Head of caudate nucleus (tissue), 42 donors: ENCODE measurements at regions not wholly inside any gene's neighbourhood (a gene's known extent, or its start where the extent isn't known, plus 50 kb on each side); places are given as distances from the start of the nearest gene placed in this dataset.
A peak's percentile ranks its signal among the peaks of the same experiment; 100 is the strongest.
"Not testable (repeated sequence)": the region's sequence is repeated elsewhere in the genome, so short reads cannot be mapped to it uniquely, and the experiment has no call there.

Source experiments
- DNase-seq, 42 donors: peaks; one replicate each; pipeline versions ENCODE4 v3.0.0 to v3.0.0-alpha.2; 2020 to 2021; ENCODE audit warnings: mixed read lengths in 7 of 42
- intact Hi-C: fragments of 100-400 bp; cut with DNase I; formaldehyde crosslinking; loops from one replicate; pipeline ENCODE4 v1.15.0; 2022

DNA sequence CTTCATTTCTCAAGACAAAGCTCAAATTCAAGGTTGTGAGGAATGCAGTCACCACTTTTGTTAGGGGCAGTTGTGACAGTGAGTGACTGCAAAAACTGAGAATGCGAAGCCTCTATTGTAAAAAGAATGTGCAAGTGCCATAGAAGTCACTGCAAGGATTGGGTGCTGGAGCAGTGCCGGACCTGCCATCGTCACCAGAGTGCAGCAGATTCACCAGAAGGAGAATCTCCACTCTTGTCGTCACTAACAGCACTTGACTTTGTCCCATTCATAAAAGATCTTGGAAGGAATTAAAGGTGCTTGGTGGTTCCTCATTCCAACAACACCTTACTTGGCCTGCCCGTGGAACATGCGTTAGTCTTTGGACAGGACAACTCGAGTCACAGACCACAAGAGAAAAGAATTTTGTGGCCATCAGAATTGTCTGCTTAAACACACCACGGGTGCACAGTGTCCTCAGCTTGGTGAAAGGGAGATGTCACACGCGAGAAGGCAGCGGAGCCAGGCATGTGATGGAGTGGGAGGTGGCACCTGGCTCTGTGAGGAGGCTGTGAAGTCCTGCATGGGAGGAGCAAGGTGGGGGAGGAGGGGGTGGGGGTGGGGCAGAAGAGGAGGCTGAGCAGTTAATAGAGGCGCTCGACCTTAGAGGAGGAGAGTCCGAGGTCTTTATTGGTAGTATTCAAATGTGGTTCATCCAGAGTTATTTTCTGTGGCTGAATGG is 100.9 kb upstream of the SPDYE9 start:
- DNase-seq, intact Hi-C loops: not testable (repeated sequence)

DNA sequence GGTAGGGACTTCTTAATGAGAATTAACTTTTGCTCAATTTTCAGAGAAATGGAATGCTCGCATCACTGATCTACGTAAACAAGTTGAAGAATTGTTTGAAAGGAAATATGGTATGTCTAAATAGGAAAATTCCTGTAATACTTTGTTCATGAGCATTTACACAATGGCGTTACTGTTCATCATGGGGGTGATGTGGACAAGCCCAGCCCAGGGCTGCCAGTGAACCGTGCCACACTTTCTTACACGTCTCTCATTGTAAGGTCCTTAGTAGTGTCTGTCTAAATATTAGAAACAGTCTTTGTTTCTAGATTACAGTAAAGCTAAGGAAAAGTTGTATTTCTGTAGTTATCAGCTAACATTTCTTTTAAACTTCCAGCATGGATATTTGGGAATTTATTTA is 91.0 kb upstream of the SPDYE9 start:
- intact Hi-C loops, DNase-seq: not testable (repeated sequence)

DNA sequence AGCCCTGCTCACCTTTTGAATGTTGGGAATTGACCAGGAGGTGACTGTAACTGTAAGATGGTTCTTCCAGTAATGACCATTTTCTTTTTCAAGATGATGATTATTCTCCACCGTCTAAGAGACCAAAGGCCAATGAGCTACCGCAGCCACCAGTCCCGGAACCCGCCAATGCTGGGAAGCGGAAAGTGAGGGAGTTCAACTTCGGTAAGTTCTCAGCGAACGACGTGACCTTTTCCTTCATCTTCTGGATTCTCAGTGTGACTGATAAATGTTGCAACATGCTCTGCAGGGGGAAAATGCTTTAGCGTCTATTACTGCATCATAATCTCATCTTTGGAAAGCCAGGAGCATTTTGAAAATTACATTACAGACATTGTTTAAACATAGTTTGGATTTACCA is 89.5 kb upstream of the SPDYE9 start:
- DNase-seq, intact Hi-C loops: not testable (repeated sequence)

DNA sequence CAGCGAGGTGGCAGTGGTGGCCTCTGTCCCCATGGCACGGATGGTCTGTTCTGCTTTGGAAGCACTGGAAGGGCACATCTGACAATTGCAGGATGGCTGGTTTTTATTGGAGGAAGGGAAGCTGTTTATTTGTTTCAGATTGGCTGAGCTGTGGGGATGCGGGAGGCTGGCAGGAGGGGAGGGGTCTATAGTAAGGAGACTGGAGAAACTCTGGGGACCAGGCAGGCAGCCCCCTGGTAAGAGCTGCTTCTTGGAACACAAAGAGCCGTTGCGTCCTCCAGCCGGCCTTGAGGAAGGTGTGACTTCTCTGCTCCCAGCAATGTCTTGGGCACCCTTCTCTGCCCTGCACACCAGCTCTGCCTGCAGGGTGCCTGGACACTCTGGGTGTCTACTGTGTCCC is 85.1 kb upstream of the SPDYE9 start:
- DNase-seq = peak in 6 of 42 donors; percentile 6 to 38 (median 16)
- intact Hi-C loops = not testable (repeated sequence)

DNA sequence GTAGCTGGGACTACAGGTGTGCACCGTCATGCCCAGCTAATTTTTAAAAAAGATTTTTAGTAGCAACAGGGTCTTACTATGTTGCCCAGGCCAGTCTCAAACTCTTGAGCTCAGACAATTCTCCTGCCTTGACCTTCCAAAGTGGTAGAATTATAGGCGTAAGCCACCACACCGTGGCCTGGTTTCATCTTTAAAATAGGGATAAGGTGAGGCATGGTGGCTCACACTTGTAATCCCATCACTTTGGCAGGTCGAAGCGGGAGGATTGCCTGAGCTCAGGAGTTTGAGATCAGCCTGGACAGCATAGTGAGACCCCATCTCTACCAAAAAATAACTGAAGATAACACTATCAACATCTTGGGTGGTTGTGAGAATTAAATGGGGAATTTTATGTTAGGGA is 84.6 kb upstream of the SPDYE9 start:
- intact Hi-C loops = not testable (repeated sequence)

DNA sequence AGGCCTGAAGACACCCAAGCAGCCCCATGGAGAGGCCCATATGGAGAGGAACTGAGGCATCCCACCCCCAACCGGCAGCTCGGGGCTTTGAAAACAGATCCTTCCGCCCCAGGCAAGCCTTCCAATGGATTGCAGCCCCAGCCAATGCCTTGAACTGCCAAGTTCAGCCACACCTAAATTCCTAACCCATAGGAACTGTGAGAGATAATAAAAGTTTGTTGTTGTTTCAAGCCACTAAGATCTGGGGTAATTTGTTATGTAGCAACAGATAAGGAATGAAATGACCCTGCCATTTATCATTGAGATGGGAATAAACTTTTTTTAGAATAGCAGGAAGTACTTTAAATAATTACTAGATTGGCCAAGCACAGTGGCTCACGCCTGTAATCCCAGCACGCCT is 80.3 kb upstream of the SPDYE9 start:
- DNase-seq, intact Hi-C loops: not testable (repeated sequence)

More for the DNA sequence above, 84.6 kb upstream of the SPDYE9 start:
- peak in 1 of 42 donors; percentile 3 for DNase-seq

DNA sequence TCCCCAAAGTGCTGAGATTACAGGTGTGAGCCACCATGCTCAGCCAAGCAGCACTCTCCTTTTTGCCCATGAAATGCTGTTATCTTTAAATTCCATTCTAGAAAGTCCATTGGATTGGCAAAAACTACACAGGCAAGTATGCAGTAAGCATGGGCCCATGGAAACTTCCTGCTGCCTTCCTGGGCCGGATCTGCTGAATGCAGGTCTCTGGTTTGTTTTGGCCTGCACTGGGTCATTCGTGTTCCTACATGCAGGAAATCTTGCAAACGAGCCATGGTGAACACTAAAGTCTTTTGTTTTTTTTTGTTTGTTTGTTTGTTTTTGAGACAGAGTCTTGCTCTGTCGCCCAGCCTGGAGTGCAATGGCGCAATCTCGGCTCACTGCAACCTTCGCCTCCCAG is 76.8 kb upstream of the SPDYE9 start:
- DNase-seq, intact Hi-C loops: not testable (repeated sequence)

DNA sequence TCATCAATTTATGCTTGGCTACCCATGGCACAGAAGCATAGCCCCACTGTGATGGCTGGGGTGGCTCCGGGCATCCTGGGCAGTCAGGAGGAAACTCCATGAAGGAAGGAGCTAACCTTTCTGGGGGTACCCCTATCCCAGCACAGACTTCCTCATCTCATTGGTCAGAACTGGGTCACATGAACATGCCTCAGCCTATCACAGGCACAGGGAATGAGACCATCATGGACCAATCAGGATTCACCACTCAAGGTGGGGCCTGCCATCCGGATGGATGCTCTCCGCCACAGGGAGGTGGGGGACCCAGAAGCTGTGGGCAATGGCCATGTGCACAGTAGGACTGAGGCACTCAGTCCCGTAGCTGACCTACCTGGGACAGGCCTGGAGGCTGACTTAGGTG is 75.9 kb upstream of the SPDYE9 start:
- DNase-seq, intact Hi-C loops: not testable (repeated sequence)

DNA sequence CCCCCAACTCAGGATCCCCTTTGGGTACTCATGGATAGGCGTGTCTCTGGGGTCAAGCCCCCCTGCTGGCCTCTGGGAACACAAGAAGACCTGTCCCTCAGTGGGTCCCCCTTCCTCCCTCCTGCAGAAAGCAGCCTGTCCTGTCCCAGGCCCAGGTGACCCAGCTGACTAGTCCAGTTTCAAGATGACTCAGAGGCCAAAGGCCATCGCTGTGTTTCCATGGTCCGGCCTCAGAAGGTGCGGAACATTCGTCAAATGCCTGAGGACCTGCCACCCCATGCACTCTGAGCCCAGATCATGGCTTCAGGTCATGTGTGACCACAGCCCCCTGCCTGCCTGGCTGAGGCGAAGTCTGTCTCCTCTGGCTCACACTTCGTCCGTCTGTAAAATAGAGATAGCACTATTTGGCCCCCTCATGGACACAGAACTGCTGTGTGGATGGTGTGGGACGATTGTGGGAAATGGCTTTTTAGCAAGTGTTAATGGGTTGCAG is 71.4 kb upstream of the SPDYE9 start:
- intact Hi-C loops, DNase-seq: not testable (repeated sequence)

DNA sequence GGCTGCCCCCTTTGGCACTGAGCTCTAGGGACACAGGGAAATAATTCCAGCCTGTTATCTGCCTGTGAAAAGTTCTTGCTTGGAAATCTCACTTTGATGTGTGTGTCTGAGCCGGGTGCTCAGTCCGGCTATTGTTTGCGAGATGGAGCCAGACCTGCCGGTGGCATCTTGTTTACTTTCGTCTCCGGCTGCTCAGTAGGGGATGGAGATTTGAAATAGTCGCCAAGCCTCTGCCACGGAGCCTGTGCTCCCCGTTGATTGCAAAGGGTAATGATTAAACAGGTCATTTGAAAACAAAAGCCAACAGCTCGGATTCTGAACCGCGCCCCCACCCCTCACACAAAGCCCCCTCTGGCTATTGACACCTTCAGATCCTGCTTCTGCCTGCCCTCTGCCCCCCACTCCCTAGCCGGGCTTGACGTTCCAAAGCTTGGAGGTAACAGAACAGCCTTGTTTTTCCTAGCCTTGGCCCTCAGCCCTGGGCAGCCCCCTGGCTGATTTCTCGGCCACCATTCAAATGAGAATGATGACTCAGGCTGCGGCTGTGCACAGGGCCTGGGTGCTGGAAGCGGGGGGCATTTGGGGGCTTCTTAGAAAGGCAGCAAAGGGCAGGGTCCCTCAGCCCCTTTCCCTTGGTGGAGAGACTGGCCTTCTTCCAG is 70.8 kb upstream of the SPDYE9 start:
- DNase-seq = peak in 15 of 42 donors; percentile 3 to 50 (median 11)
- intact Hi-C loops = not testable (repeated sequence)

DNA sequence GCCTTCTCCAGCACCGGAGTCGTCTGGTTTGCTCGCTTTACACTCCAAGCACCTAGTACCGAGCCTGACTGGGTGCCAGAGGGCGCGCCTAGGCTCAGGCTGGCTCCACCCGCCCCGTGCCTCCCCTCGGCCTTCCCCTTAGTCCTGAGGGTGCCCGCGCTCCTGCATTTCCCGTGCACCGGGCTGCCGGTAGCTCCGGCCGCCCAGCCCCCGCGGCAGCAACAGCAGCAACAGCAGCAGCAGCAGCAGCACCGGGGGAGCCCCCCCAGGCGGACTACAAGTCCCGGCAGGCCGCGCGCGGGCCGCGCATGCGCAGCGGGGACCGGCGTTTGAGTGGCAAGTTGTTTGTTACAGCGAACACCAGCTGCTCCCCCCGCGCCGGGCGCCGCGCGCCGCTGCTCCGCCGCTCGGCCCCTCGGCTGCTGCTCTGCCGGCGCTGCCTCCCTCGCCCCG is 68.8 kb upstream of the SPDYE9 start:
- intact Hi-C loops = not testable (repeated sequence)
- DNase-seq = peak; percentile 56 to 92 (median 83)

DNA sequence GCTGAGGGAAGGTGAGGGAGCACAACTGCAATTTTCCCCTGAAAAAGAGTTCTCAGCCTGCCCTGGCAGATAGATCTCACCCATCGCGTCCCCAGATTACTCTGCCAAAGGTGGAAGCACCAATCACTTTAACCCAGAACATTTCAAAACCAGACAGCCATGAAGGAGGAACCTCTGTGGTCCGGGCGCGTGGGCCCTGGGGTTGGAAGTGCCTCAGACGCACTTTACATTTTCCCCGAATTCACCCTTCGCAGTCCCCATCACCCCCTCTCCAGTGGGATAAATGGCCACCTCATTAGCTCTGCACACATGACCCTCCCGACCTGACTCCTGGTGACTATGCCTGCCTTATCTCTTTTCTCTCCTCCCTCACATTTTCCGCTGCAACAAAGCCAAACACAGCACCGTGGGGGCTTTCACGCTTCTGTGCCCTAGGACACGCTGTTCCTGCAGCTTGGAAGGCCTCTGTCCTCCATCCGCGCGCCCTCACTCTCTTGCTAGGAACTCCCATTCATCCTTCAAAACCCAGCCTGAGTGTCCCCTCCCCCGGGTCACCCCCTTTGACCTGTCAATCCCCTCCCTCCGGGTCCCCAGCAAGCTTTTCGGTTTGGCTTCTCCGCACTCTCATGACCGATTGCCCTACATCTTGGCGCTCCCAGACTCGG is 68.2 kb upstream of the SPDYE9 start:
- intact Hi-C loops = not testable (repeated sequence)

DNA sequence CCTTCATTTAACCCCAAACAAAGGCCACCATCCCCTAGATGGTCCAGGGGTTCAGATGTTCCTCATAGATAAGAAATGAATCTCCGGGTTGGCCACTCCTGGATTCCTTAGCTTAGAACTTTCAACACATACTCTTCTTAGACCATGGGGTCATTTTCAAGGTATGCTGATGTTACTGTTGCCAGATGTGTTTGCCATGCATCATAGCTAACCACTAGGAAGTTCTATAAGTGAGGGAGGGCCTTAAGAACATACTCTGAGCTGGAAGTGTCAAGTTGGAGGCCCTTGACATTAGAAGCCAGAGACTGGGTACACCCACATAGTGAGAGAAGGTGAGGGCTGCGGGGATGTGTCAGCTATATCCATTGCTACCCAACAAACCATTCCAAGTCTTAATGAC is 62.7 kb upstream of the SPDYE9 start:
- intact Hi-C loops = not testable (repeated sequence)

More for the DNA sequence above, 68.2 kb upstream of the SPDYE9 start:
- peak in 14 of 42 donors; percentile 1 to 36 (median 9) for DNase-seq

DNA sequence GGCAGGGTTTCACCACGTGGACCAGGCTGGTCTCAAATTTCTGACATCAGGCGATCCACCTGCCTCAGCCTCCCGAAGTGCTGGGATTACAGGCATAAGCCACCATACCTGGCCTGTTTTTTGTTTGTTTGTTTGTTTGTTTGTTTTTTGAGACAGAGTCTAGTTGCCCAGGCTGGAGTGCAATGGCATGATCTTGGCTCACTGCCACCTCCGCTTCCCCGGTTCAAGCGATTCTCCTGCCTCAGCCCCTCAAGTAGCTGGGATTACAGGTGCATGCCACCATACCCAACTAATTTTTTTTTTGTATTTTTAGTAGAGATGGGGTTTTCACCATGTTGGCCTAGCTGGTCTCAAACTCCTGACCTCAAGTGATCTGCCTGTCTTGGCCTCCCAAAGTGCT is 61.8 kb upstream of the SPDYE9 start:
- DNase-seq = peak in 1 of 42 donors; percentile 13
- intact Hi-C loops = not testable (repeated sequence)

More for the DNA sequence above, 62.7 kb upstream of the SPDYE9 start:
- DNase-seq = not testable (repeated sequence)

DNA sequence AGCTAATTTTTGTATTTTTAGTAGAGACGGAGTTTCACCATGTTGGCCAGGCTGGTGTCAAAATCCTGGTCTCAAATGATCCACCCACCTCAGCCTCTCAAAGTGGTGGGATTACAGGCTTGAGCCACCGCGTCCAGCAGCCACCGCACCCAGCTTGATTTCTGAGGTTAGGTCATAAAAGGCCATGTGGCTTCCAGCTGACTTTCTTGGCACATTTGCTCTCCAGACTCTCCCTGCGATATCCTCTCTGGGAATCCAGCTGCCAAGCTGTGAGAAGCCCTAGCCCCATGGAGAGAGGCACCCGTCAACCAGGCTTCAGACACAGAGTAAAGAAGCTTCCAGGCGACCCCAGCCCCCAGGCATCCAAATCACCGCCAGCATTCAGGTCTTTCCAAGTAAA is 58.2 kb upstream of the SPDYE9 start:
- intact Hi-C loops, DNase-seq: not testable (repeated sequence)

DNA sequence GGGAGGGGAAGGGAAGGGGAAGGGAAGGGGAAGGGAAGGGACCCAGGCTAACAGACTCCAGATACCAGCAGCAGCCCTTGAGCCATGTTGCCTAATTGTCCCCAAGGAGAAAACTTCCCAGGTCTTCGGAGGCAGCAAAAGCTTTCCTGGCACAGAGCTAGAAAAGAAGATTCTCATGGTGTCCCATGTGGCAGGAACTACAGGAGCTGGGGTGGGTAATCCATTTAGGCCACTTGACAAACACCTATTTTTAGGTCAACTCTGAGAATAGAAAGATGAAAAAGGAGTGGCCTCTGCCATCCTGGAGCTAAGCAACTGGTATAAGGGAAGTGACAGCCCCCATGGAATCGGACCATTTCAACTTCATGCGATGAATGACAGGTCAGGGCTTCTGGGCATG is 52.1 kb upstream of the SPDYE9 start:
- DNase-seq, intact Hi-C loops: not testable (repeated sequence)
